Tibial nerve (tissue), 4 donors: ENCODE measurements at regions not wholly inside any gene's neighbourhood (a gene's known extent, or its start where the extent isn't known, plus 50 kb on each side); places are given as distances from the start of the nearest gene placed in this dataset.

Experiments used
- EP300 ChIP-seq, 2 donors: sonication (generic); formaldehyde crosslinking; IDR thresholded peaks; one replicate each; pipeline ENCODE4 v1.6.1; 2017; ENCODE audit warnings: antibody characterized with exemption in 2 of 2, mild to moderate bottlenecking in 1 of 2
- POLR2A ChIP-seq, 2 donors: fragments of 450-650 bp; IDR thresholded peaks; one replicate each; pipeline ENCODE4 v1.6.1; 2017; ENCODE audit warnings: antibody characterized with exemption in 2 of 2, mild to moderate bottlenecking in 2 of 2, moderate library complexity in 2 of 2
- TF ChIP-seq, protein P1 (sequence below), 5 experiments: fragments of 200-600 bp in 3 of 5; fragments of 450-650 bp in 2 of 5; sonication (generic) in 3 of 5; IDR thresholded peaks; one replicate each; pipeline ENCODE4 v1.5.1; 2016 to 2019; ENCODE audit warnings: antibody characterized with exemption in 5 of 5, mild to moderate bottlenecking in 3 of 5, moderate library complexity in 2 of 5

GRCh38 chr6:159118924-159119323 lies 50.3 kb upstream of the FNDC1 start:
- TF ChIP-seq, protein P1, sequence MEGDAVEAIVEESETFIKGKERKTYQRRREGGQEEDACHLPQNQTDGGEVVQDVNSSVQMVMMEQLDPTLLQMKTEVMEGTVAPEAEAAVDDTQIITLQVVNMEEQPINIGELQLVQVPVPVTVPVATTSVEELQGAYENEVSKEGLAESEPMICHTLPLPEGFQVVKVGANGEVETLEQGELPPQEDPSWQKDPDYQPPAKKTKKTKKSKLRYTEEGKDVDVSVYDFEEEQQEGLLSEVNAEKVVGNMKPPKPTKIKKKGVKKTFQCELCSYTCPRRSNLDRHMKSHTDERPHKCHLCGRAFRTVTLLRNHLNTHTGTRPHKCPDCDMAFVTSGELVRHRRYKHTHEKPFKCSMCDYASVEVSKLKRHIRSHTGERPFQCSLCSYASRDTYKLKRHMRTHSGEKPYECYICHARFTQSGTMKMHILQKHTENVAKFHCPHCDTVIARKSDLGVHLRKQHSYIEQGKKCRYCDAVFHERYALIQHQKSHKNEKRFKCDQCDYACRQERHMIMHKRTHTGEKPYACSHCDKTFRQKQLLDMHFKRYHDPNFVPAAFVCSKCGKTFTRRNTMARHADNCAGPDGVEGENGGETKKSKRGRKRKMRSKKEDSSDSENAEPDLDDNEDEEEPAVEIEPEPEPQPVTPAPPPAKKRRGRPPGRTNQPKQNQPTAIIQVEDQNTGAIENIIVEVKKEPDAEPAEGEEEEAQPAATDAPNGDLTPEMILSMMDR (IDR thresholded peaks at IDR 0.05) = no peak
- no peak for TF ChIP-seq POLR2A (IDR thresholded peaks at IDR 0.05)
- TF ChIP-seq EP300 (IDR thresholded peaks at IDR 0.05) = no peak
